GM13977 (cell line): ENCODE measurements at regions not wholly inside any gene's neighbourhood (a gene's known extent, or its start where the extent isn't known, plus 50 kb on each side); places are given as distances from the start of the nearest gene placed in this dataset.

ENCODE experiments used
- DNase-seq: peaks from one replicate; pipeline ENCODE4 v3.0.0; 2012; ENCODE audit warnings: low spot score
- in situ Hi-C: fragments of 300-500 bp; cut with MboI; formaldehyde crosslinking; loops from one replicate; pipeline ENCODE4 v1.12.0; 2022; ENCODE audit warnings: low sequenced_read_pairs, low pct_unique_long_range_greater_than_20kb, mixed read lengths, inconsistent platforms; ENCODE audit not compliant: unreplicated experiment
- TF ChIP-seq, protein P1 (sequence below): IDR thresholded peaks from 2 replicates; pipeline ENCODE4 v1.5.1; 2012; ENCODE audit warnings: mild to moderate bottlenecking, control low read depth; ENCODE audit not compliant: insufficient read depth; ENCODE audit errors: extremely low read depth, missing control alignments

DNA sequence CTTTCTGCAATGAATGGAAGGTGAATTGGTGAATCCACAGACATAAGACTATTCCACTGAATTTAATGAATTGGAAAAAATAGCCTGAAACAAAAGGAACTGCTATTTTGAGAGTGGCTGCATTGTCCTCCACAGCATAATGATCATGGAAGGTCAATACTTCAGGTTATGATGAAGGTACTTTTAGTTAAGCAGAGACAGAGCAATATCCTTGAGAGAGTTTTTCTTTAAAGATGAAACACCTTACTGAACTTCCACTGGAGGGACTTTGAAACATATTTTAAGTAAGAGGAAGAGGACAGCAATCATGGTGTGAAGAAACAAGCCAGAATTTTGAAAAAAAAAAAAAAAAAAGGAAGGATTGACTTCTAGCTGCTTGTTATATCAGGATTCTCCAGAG is 68.8 kb upstream of the DPP10 start:
- in situ Hi-C loops: no loop called here
- DNase-seq: no peak
- TF ChIP-seq, protein P1, sequence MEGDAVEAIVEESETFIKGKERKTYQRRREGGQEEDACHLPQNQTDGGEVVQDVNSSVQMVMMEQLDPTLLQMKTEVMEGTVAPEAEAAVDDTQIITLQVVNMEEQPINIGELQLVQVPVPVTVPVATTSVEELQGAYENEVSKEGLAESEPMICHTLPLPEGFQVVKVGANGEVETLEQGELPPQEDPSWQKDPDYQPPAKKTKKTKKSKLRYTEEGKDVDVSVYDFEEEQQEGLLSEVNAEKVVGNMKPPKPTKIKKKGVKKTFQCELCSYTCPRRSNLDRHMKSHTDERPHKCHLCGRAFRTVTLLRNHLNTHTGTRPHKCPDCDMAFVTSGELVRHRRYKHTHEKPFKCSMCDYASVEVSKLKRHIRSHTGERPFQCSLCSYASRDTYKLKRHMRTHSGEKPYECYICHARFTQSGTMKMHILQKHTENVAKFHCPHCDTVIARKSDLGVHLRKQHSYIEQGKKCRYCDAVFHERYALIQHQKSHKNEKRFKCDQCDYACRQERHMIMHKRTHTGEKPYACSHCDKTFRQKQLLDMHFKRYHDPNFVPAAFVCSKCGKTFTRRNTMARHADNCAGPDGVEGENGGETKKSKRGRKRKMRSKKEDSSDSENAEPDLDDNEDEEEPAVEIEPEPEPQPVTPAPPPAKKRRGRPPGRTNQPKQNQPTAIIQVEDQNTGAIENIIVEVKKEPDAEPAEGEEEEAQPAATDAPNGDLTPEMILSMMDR: no peak

DNA sequence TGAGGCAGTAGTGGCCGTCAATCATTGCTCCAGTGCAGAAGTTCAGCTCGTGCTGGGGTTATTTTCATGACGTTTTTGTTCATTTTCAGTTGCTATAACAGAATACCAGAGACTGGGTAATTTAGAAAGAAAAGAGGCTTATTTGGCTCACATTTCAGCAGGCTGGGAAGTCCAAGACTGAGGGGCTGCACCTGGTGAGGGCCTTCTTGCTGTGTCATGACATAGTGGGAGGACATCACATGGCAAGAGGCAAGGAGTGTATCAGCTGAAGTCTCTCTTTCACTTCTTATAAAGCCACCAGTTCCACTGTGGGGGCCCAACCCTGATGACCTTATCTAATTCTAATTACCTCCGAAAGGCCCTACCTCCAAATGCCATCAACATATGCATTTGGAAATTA is 58.0 kb upstream of the DPP10 start:
- TF ChIP-seq, protein P1: no peak
- DNase-seq: no peak
- in situ Hi-C loops: no loop called here

DNA sequence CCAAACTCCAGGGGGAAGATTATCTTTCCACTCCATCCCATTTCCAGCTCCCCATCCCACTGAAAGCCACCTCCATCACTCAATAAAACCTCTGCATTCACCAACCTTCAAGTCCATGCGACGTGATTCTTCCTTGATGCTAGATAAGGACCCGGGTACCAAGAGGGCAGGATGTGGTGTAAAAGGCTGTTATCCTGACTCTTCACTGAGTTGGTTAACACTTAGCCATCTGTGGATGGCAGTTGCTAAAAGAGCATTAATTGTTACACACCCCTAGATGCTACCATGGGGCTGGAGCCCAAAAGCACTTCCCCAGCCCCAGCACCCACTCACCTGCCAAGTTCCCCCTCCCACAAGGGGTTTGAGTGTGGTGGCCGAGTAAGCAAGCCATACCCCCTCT is 53.4 kb upstream of the DPP10 start:
- in situ Hi-C loops: no loop called here
- TF ChIP-seq, protein P1: no peak
- no peak for DNase-seq
